CD4-positive, alpha-beta T cell (primary cell): ENCODE measurements at regions not wholly inside any gene's neighbourhood (a gene's known extent, or its start where the extent isn't known, plus 50 kb on each side); places are given as distances from the start of the nearest gene placed in this dataset.

Experiments
- ATAC-seq: fragments of 200-7000 bp; cut with Tn5 transposase; one replicate; pipeline ENCODE4 v1.10.0; 2022; ENCODE audit warnings: mild to moderate bottlenecking; ENCODE audit not compliant: poor library complexity
- CTCF ChIA-PET: fragments of 350-600 bp; sonication (Branson Sonifier 250); formaldehyde crosslinking; loops from one replicate; lab custom pipeline; 2021; ENCODE audit warnings: antibody characterized with exemption, inconsistent platforms; lab: Charles Lee
- POLR2A ChIA-PET: fragments of 350-600 bp; sonication (Branson Sonifier 250); formaldehyde crosslinking; loops from one replicate; lab custom pipeline; 2021; ENCODE audit warnings: antibody characterized with exemption, inconsistent platforms; lab: Charles Lee
- DNase-seq, 14 experiments: peaks; one replicate each; pipeline ENCODE4 v3.0.0-alpha.2; 2013 to 2020; ENCODE audit warnings: mixed read lengths in 2 of 14
- H3K27ac ChIP-seq, 2 donors: one replicate each; pipeline versions ENCODE4 v1.5.1 to v1.7.0; 2013; ENCODE audit warnings: low read length in 2 of 2, low read depth in 1 of 2, mild to moderate bottlenecking in 1 of 2
- H3K27me3 ChIP-seq, 2 experiments: 1 replicate in 1 of 2; 2 replicates in 1 of 2; pipeline versions ENCODE4 v1.6.1 to v1.7.0; 2013; ENCODE audit warnings: low read length in 2 of 2, control low read depth in 1 of 2, mild to moderate bottlenecking in 1 of 2, moderate library complexity in 1 of 2; ENCODE audit not compliant: insufficient read depth in 2 of 2, control insufficient read depth in 1 of 2
- H3K36me3 ChIP-seq: one replicate; pipeline ENCODE4 v1.6.1; 2013; ENCODE audit warnings: low read length, control low read depth; ENCODE audit not compliant: insufficient read depth
- H3K4me1 ChIP-seq: one replicate; pipeline ENCODE4 v1.6.1; 2013; ENCODE audit warnings: low read length, control low read depth; ENCODE audit not compliant: insufficient read depth
- H3K4me3 ChIP-seq: one replicate; pipeline ENCODE4 v1.5.1; 2013; ENCODE audit warnings: mild to moderate bottlenecking, low read length, moderate library complexity
- H3K9me3 ChIP-seq, 2 experiments: 1 replicate in 1 of 2; 2 replicates in 1 of 2; pipeline versions ENCODE4 v1.6.1 to v1.7.0; 2013; ENCODE audit warnings: low read length in 2 of 2, mild to moderate bottlenecking in 2 of 2, control low read depth in 1 of 2, moderate library complexity in 1 of 2; ENCODE audit not compliant: control insufficient read depth in 1 of 2, insufficient read depth in 1 of 2
- H3K27ac Mint-ChIP-seq: one replicate; pipeline ENCODE4 v1.8.0; 2020; ENCODE audit warnings: mixed read lengths
- H3K27me3 Mint-ChIP-seq: one replicate; pipeline ENCODE4 v1.8.0; 2021; ENCODE audit warnings: mixed read lengths
- H3K36me3 Mint-ChIP-seq: one replicate; pipeline ENCODE4 v1.8.0; 2021; ENCODE audit warnings: low read depth, mixed read lengths
- H3K4me1 Mint-ChIP-seq: one replicate; pipeline ENCODE4 v1.8.0; 2021; ENCODE audit warnings: low read depth, mixed read lengths
- H3K4me3 Mint-ChIP-seq: one replicate; pipeline ENCODE4 v1.8.0; 2020; ENCODE audit warnings: mild to moderate bottlenecking, mixed read lengths
- H3K9me3 Mint-ChIP-seq: one replicate; pipeline ENCODE4 v1.8.0; 2020; ENCODE audit warnings: mixed read lengths
- CTCF ChIP-seq: fragments of 200-600 bp; IDR thresholded peaks from one replicate; pipeline ENCODE4 v1.8.0; 2022; ENCODE audit warnings: antibody characterized with exemption, mild to moderate bottlenecking
- intact Hi-C, 2 experiments: fragments of 100-400 bp; cut with DNase I in 1 of 2; cut with micrococcal nuclease in 1 of 2; formaldehyde crosslinking; loops; one replicate each; pipeline versions ENCODE4 v1.15.1 to v1.9.0; 2023 to 2025; cut with DNase I, micrococcal nuclease

DNA sequence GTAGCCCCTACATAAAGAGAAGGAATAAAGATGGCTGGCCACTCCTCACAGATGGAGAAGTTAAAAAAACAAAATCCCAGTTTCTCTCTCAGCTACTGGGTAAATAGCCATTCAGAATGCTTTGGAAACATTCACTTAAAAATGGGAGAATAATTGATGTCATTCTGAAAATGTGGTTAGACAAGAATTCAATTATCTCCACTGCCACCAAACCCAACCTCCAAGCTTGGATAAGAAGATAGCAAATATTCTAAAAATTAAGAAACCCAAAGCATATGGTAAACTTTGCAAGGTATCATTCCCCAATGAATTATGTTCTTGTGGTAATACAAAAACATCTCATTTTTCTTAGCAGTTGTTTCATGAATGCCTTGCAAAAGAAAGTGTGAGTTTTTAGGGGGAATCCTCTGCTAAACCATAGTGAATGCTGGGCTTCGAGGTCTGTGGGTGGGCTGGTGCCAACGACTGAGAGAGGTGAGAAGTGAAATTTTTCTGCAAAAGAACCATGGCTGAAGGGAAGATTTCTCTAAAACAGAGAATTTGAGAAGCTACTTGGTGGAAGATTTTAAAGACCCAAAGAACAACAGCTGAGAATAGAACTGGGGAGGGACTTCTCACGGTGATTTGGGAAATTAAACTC, 497.9 kb upstream of the JARID2 start:
- CTCF ChIA-PET: no interaction called here
- Histone ChIP-seq H3K9me3 (no peaks in the 10 kb centered on the region), H3K36me3 (no peaks in the 10 kb centered on the region), H3K27me3 (peaks cover 0 to 3% of the 10 kb centered on the region in 2 experiments), H3K4me1 (peaks cover 10% of the 10 kb centered on the region), H3K27ac (no peak overlapping the region), H3K4me3 (no peak overlapping the region)
- H3K36me3 Mint-ChIP-seq: no peaks in the 10 kb centered on the region
- no peak overlapping the region for H3K4me3 Mint-ChIP-seq
- ATAC-seq (no peak), DNase-seq (no peak)
- peaks cover 7% of the 10 kb centered on the region for H3K4me1 Mint-ChIP-seq
- H3K27me3 Mint-ChIP-seq: no peaks in the 10 kb centered on the region
- no peak overlapping the region for H3K27ac Mint-ChIP-seq
- POLR2A ChIA-PET: no interaction called here
- no peaks in the 10 kb centered on the region for H3K9me3 Mint-ChIP-seq
- TF ChIP-seq CTCF: no peak
- intact Hi-C loops: no loop called here

DNA sequence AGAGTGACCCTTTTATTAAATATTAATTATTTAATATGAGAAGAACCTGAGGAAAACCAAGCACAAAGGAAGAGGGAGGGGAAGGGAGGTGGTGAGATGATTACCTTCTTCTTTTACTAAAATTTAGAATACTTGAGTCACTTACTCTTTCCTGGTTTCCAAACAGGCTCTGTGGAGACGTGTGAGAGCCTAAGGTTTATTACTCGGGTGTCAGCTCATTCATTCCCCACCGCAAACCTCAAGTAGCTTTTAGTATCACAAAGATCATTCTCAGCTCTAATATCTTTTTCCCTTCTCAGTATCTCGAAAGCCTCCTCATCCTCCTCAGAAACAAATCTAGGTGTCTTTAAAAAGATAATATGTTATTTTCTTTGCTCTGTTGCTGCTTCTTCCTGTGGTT, 497.2 kb upstream of the JARID2 start:
- no peaks in the 10 kb centered on the region for H3K36me3 ChIP-seq
- no peaks in the 10 kb centered on the region for H3K36me3 Mint-ChIP-seq
- H3K27me3 Mint-ChIP-seq: no peaks in the 10 kb centered on the region
- DNase-seq (no peak), ATAC-seq (no peak)
- no peaks in the 10 kb centered on the region for H3K9me3 ChIP-seq
- no peak overlapping the region for H3K27ac ChIP-seq
- CTCF ChIA-PET: no interaction called here
- intact Hi-C loops: no loop called here
- H3K4me3 ChIP-seq: no peak overlapping the region
- H3K4me1 ChIP-seq: peaks cover 5% of the 10 kb centered on the region
- POLR2A ChIA-PET: no interaction called here
- no peak for TF ChIP-seq CTCF
- H3K4me3 Mint-ChIP-seq: no peak overlapping the region
- H3K27me3 ChIP-seq: peaks cover 0 to 3% of the 10 kb centered on the region in 2 experiments
- H3K9me3 Mint-ChIP-seq: no peaks in the 10 kb centered on the region
- peaks cover 6% of the 10 kb centered on the region for H3K4me1 Mint-ChIP-seq
- no peak overlapping the region for H3K27ac Mint-ChIP-seq

DNA sequence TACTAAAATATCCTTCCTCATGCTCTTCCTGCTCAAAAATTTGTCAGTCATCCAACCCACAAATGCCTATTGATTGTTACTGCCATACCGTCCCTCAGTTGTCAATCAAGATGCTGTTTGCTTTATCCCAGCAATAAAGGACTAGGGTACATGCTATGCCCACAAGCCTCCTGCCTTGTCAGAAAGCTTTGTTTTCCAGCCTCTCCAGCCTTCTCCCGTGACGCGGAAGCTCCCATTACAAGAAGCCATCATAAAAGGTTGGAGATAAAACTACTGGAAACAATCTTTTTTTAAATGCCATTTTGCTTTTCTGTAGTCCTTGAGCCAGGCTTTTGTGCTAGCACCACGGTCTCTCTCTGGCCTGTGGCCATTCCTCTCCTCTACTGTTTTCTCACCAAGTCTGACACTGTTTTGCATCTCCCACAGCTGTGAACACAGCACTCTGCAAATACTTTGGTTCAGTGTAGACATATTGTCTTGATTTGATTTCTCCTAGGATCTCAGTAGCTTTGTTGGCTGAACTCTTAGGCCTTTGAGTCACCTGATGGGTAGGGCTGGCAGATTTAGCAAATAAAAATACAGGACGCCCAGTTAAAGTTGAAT, 495.7 kb upstream of the JARID2 start:
- ATAC-seq: no peak
- peaks cover 0 to 3% of the 10 kb centered on the region in 2 experiments for H3K27me3 ChIP-seq
- intact Hi-C loops: no loop called here
- Mint-ChIP-seq H3K9me3 (no peaks in the 10 kb centered on the region), H3K4me3 (no peak overlapping the region), H3K36me3 (no peaks in the 10 kb centered on the region), H3K27me3 (no peaks in the 10 kb centered on the region), H3K4me1 (peaks cover 7% of the 10 kb centered on the region), H3K27ac (no peak overlapping the region)
- ChIA-PET POLR2A (no interaction called here), CTCF (no interaction called here)
- no peaks in the 10 kb centered on the region for H3K9me3 ChIP-seq
- TF ChIP-seq CTCF: no peak
- no peaks in the 10 kb centered on the region for H3K4me1 ChIP-seq
- no peak overlapping the region for H3K4me3 ChIP-seq
- no peaks in the 10 kb centered on the region for H3K36me3 ChIP-seq
- no peak overlapping the region for H3K27ac ChIP-seq
- no peak for DNase-seq
